SHP77 (cell line): ENCODE measurements at regions not wholly inside any gene's neighbourhood (a gene's known extent, or its start where the extent isn't known, plus 50 kb on each side); places are given as distances from the start of the nearest gene placed in this dataset.
"Not testable (repeated sequence)": the region's sequence is repeated elsewhere in the genome, so short reads cannot be mapped to it uniquely, and the experiment has no call there.

Source experiments
- DNase-seq, 2 experiments: peaks; one replicate each; lab custom pipeline; 2025; lab: John Stamatoyannopoulos, UW

- no peak for DNase-seq
Observed at GRCh38 chr6:15769511-15770018, 106.7 kb upstream of the DTNBP1 start.

GRCh38 chr6:15768999-15769398, 106.2 kb upstream of the DTNBP1 start:
- DNase-seq, result no peak

GRCh38 chr6:15763837-15764236, 101.0 kb upstream of the DTNBP1 start:
- DNase-seq, result no peak

- DNase-seq, result no peak
Observed at GRCh38 chr6:15763364-15763763, 100.5 kb upstream of the DTNBP1 start.

GRCh38 chr6:15761045-15761502, 98.2 kb upstream of the DTNBP1 start:
- DNase-seq, result no peak

- no peak for DNase-seq
Observed at GRCh38 chr6:15758631-15759215, 95.9 kb upstream of the DTNBP1 start.

DNA sequence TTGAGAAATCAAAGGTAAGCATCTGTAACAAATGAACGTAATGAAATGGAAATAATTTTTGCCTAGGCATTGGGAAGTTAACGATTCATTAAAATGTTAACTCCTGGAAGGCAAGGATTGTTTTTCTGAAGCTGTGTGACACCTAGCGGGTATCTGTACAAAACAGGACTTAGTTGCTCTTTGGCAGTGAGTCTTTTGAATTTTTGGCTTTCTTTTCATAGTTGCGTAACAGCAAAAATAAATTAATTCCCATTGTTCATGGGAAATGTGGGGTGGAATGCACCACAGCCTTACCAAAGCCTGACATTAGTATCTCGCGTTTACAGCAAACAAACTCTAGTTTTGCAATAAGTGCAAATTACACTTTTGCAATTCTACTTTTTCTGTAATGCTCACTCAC, 92.7 kb upstream of the DTNBP1 start:
- no peak for DNase-seq

- no peak for DNase-seq
Observed at GRCh38 chr6:15754706-15755079, 91.9 kb upstream of the DTNBP1 start.

GRCh38 chr6:15754035-15754705, 91.3 kb upstream of the DTNBP1 start:
- no peak for DNase-seq

DNA sequence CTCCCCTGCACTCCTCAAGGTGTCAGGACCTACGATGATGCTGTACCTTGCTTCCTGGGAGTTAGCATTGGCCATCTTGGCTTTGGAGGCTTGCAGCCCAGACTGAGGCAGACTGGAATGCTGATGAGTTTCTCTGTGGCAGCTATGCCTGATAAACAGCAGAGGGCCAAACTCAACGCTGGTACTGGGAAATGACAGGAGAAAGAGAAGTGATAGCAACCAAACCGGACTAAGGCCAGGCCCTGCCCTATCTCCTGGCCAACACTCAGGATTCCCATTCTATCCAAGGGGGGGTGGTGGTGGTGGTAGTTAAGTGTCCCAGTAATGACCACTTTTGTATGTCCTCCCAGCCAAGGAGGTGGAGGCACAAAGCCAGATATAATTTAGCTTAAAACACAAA, 90.0 kb upstream of the DTNBP1 start:
- no peak for DNase-seq

- no peak for DNase-seq
Observed at GRCh38 chr6:15751721-15752350, 89.0 kb upstream of the DTNBP1 start.

GRCh38 chr6:15748341-15748740, 85.5 kb upstream of the DTNBP1 start:
- DNase-seq, result no peak

DNA sequence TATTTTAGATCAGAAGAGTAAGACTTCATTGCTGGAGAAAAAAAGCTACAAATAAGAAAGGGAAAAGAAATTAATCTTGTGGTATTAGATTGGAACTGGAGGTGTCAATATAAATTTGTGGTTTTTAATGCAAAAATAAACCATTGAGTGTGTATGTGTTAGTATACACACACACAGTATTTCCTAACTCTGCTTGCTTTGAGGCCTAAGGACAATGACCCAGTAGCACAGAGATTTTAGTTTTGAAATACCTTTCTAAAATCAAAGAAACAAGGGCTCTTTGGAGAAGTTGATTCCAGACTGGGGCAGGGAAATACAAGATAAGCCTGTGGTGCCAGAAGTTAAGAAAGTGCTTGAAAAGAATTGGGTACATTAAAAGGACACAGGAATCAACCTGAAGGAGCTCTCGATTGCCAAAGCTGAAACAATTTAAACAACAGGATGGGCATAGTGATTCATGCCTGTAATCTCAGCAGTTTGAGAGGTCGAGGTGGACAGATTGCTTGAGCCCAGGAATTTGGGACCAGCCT, 84.6 kb upstream of the DTNBP1 start:
- no peak for DNase-seq

DNA sequence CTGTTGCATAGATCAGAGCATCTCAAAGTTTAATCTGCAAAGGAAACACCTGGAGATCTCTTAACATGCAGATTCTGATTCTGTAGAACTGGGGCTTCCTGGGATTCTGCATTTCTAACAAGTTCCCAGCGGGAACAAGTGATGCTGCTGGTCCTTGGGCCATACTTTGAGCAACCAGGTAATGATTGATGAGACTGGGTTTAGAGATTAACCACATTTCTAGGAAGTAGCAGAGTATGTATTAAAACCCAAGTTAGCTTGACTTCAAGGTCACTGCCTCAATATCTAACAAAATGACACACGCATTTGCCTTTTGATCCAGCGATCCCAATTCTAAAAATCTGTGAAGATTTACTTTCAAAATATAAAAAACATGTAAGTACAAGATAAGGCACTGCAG, 83.0 kb upstream of the DTNBP1 start:
- no peak for DNase-seq

GRCh38 chr6:15744818-15745402, 82.1 kb upstream of the DTNBP1 start:
- no peak for DNase-seq

- DNase-seq, result not testable (repeated sequence)
Observed at GRCh38 chr6:15742013-15742412, 79.2 kb upstream of the DTNBP1 start.

- DNase-seq, result no peak
Observed at GRCh38 chr6:15741405-15741804, 78.6 kb upstream of the DTNBP1 start.

DNA sequence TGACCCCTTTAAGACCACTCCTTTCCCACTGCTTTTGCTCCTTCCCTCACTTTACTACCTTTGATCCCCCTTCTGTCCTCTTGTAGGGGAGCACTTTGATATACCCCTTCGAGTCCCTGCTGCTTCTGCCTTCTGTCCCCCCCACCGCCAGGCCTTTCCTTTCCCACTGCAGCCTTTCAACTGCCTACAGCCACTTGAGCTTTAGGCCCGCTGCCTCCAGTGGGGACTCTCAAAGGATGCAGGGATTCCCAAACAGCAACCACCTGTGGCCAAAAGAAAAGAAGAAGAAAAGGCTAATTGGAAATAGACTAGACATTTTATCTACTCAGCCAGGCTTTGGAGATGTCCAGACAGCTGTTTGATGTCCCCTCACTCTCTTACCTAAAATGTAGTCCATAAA, 77.0 kb upstream of the DTNBP1 start:
- DNase-seq, result no peak

- no peak for DNase-seq
Observed at GRCh38 chr6:15739353-15739752, 76.5 kb upstream of the DTNBP1 start.

GRCh38 chr6:15738195-15738594, 75.4 kb upstream of the DTNBP1 start:
- DNase-seq, result not testable (repeated sequence)

DNA sequence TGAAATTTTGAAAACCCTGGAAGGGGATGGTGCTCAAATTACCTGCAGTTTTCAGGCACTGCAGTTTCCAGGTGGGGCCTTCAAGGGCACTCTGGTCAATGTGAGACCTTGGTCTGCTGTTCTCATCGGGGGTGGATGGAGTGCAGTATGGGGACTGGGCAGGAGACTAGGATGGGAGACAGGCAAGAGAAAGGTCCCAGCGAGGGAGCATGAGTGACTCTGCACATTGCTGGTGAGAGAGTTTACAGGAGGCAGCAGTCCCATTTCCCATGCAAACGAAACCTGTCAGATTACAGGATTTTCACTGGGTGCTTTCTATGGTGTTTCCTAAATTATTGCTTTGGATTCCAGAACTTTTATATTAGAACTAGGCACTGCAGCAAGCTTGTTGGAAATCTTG, 73.5 kb upstream of the DTNBP1 start:
- no peak for DNase-seq

DNA sequence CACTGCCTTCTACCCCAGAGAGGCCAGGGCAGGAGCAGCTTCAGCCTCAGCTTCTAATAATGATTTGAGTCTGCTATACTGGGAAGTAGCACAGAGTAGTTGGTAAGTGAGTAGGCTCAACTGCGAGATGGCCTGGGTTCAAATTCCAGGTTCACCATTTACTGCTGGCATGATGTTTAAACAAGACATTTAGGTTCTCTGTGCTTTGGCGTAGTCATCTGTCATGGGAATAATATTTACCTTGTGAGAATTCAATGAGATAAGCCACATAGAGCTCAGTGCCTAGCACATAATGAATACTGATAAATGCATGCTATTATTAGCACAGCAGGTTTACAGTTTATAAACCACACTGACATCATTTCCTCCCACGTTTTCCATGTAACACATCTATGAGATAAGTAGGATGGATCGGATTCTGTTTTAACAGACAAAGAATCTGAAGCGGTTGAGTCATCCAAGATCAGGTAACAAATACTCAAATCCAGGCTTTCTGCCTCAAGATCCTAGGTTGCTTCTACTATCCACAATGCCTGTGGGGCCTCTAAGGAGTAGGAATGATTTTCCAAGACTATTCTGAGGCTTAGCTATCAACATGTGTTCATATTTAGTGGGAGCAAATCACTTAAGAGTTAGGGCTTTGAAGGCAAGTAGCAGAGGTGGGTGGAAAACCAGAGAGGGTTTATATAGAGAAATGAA, 72.9 kb upstream of the DTNBP1 start:
- DNase-seq, result no peak
